ENCODE measurements at regions not wholly inside any gene's neighbourhood (a gene's known extent, or its start where the extent isn't known, plus 50 kb on each side); places are given as distances from the start of the nearest gene placed in this dataset.

DNA sequence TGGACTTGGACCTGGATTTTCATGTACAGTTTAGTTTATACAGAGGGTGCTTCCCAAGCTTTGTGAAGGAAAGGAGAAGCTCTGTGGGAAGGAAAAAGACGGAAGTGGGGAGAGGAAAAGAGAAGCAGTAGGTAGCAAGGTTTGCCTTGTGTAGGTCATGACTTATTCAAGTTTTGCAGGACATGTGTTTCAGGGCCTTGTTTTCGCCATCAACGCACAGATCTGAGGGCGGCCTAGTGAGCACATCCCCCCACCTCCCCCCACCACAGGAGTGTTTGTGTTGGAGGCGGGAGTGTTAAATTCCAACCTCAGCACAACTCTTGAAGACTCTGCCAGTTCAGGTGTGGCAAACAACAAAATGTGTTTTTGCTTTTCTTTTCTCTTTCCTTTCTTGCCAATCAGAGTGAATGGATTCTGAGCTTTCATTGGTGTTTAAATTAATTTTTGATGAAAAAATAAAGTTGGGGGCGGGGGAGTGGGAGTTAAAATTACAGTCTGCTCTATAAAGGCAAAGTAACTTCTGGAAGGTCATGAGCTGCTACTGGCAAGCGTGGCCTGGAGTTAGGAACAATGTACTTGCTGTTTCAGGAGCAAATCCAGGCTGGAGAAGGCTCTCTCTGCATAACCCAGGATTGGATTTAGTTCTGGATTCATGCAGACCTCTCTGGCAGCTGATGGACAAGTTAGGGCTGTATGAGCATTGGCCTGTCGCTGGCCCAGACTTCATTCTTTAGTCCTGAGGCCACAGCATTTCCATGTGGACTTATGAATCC, 338.5 kb downstream of the CD83 start:
- ATAC-seq (no peak), DNase-seq (ENCODE audit: low read depth, low spot score) (no peak), FAIRE-seq (no peak)
- POLR2A ChIA-PET = no interaction called here
- intact Hi-C loops (cut with micrococcal nuclease; ENCODE audit: unreplicated experiment) = no loop called here
- H3K4me3 ChIP-seq = no peak overlapping the region
- no peak for TF ChIP-seq CBX5 (IDR thresholded peaks at IDR 0.05; ENCODE audit: low read depth)
- TF ChIP-seq ELK1 (IDR thresholded peaks at IDR 0.05; ENCODE audit: low read depth, low read length) = no peak
- no peaks in the 10 kb centered on the region for H3K79me2 ChIP-seq (ENCODE audit: control insufficient read depth, insufficient read depth, low read length)
- no peak overlapping the region for H3K4me2 ChIP-seq (ENCODE audit: control insufficient read depth, insufficient read depth)
- no TSS peak for BruUV-seq (replicated peaks)
- 41% methylated on average over 8 of the region's 8 CpGs for WGBS (ENCODE audit: insufficient coverage, insufficient replicate concordance, low lambda C conversion rate, missing lambda C conversion rate)
- SMC1A ChIA-PET (ENCODE audit: uncharacterized antibody, unreplicated experiment) = interaction anchor here (1.5 kb wide), 1 partner anchor 12 kb away, joined by 3 read pairs; no protein-coding TSS in a partner anchor
- H3K27ac ChIP-seq (ENCODE audit: control insufficient read depth, insufficient read depth) = no peak overlapping the region
- RAD21 ChIA-PET (ENCODE audit: unreplicated experiment) = interaction anchor here (0.5 kb wide), 1 partner anchor 775 kb away, joined by 3 read pairs; no protein-coding TSS in a partner anchor
- H3K27me3 ChIP-seq (replicated peaks in 1 of 2; ENCODE audit: control insufficient read depth in 2 of 2, insufficient read depth in 2 of 2, low read length in 1 of 2) = no peaks in the 10 kb centered on the region
- H4K20me1 ChIP-seq (ENCODE audit: control insufficient read depth, insufficient read depth) = no peaks in the 10 kb centered on the region
- H3K9ac ChIP-seq (ENCODE audit: control insufficient read depth, insufficient read depth, low read length) = no peak overlapping the region
- H3K36me3 ChIP-seq (ENCODE audit: control insufficient read depth in 2 of 2, insufficient read depth in 2 of 2, low read length in 1 of 2) = no peaks in the 10 kb centered on the region
- H3K4me1 ChIP-seq (ENCODE audit: control insufficient read depth, insufficient read depth, low read length) = no peaks in the 10 kb centered on the region
- no peaks in the 10 kb centered on the region for H3K9me3 ChIP-seq (replicated peaks; ENCODE audit: control insufficient read depth, insufficient read depth, low read length)
- no peak overlapping the region for H2AFZ ChIP-seq (ENCODE audit: control insufficient read depth, low read depth, low read length)
- CTCF ChIA-PET = interaction anchor here (0.9 to 1.0 kb wide), 2 partner anchors 36 to 334 kb away, joined by 3 read pairs; no protein-coding TSS in a partner anchor
- in situ Hi-C loops (cut with MboI) = no loop called here

DNA sequence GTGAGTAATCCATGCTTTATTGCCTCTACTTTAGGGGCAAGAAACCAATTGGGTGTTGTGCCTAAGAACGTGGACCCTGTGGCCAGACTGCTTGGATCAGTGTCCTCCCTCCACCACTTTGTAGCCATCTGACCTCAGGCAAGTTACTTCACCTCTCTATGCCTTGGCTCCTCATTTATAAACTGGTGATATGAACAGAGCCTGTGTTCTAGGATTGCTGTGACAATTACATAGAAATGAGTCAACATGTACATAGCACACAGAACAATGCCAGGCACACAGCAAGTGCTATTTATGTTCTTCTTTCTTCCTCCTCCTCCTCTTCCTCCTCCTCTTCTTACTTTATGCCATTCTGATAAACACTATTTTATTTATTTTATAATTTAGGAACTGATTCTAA, 339.4 kb downstream of the CD83 start:
- Histone ChIP-seq H3K79me2 (ENCODE audit: control insufficient read depth, insufficient read depth, low read length) (no peaks in the 10 kb centered on the region), H4K20me1 (ENCODE audit: control insufficient read depth, insufficient read depth) (no peaks in the 10 kb centered on the region), H3K4me3 (no peak overlapping the region), H3K9me3 (replicated peaks; ENCODE audit: control insufficient read depth, insufficient read depth, low read length) (no peaks in the 10 kb centered on the region), H3K4me2 (ENCODE audit: control insufficient read depth, insufficient read depth) (no peak overlapping the region), H3K27me3 (replicated peaks in 1 of 2; ENCODE audit: control insufficient read depth in 2 of 2, insufficient read depth in 2 of 2, low read length in 1 of 2) (no peaks in the 10 kb centered on the region), H3K27ac (ENCODE audit: control insufficient read depth, insufficient read depth) (no peak overlapping the region), H2AFZ (ENCODE audit: control insufficient read depth, low read depth, low read length) (no peak overlapping the region), H3K4me1 (ENCODE audit: control insufficient read depth, insufficient read depth, low read length) (no peaks in the 10 kb centered on the region), H3K36me3 (ENCODE audit: control insufficient read depth in 2 of 2, insufficient read depth in 2 of 2, low read length in 1 of 2) (no peaks in the 10 kb centered on the region), H3K9ac (ENCODE audit: control insufficient read depth, insufficient read depth, low read length) (no peak overlapping the region)
- no peak for DNase-seq (ENCODE audit: low read depth, low spot score)
- WGBS (ENCODE audit: insufficient coverage, insufficient replicate concordance, low lambda C conversion rate, missing lambda C conversion rate) = 0% methylated on average over 1 of the region's 1 CpG
- in situ Hi-C loops (cut with MboI) (no loop called here), intact Hi-C loops (cut with micrococcal nuclease; ENCODE audit: unreplicated experiment) (no loop called here)
- ChIA-PET POLR2A (no interaction called here), SMC1A (ENCODE audit: uncharacterized antibody, unreplicated experiment) (no interaction called here), RAD21 (ENCODE audit: unreplicated experiment) (interaction anchor here (0.5 kb wide), 1 partner anchor 774 kb away, joined by 3 read pairs; no protein-coding TSS in a partner anchor), CTCF (no interaction called here)
- BruUV-seq (replicated peaks) = no TSS peak
- ATAC-seq = no peak
- FAIRE-seq = no peak
- TF ChIP-seq HDAC6 (IDR thresholded peaks at IDR 0.05; ENCODE audit: unreplicated experiment) (no peak), RUNX3 (IDR thresholded peaks at IDR 0.05; ENCODE audit: low read length) (no peak), CHD1 (IDR thresholded peaks at IDR 0.05; ENCODE audit: low read depth, low read length) (no peak), CHD4 (IDR thresholded peaks at IDR 0.05) (no peak), HSF1 (IDR thresholded peaks at IDR 0.05; ENCODE audit: low read depth, low read length) (no peak), SMC3 (IDR thresholded peaks at IDR 0.05; ENCODE audit: borderline replicate concordance, low read length) (no peak), HDGF (IDR thresholded peaks at IDR 0.05) (no peak), ZNF384 (IDR thresholded peaks at IDR 0.05; ENCODE audit: borderline replicate concordance, low read depth, low read length) (no peak), MTA2 (IDR thresholded peaks at IDR 0.05; ENCODE audit: low read depth) (no peak), MAX (IDR thresholded peaks at IDR 0.05; ENCODE audit: low read depth, low read length) (no peak), BMI1 (IDR thresholded peaks at IDR 0.05; ENCODE audit: borderline replicate concordance) (no peak), GATAD2B (conservative IDR thresholded peaks at IDR 0.05; ENCODE audit: low read depth) (no peak)
- TF ChIP-seq, protein P1, sequence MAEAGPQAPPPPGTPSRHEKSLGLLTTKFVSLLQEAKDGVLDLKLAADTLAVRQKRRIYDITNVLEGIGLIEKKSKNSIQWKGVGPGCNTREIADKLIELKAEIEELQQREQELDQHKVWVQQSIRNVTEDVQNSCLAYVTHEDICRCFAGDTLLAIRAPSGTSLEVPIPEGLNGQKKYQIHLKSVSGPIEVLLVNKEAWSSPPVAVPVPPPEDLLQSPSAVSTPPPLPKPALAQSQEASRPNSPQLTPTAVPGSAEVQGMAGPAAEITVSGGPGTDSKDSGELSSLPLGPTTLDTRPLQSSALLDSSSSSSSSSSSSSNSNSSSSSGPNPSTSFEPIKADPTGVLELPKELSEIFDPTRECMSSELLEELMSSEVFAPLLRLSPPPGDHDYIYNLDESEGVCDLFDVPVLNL (IDR thresholded peaks at IDR 0.05; ENCODE audit: low read depth, low read length) = no peak

All from GM12878 (cell line).